ENCODE measurements at regions not wholly inside any gene's neighbourhood (a gene's known extent, or its start where the extent isn't known, plus 50 kb on each side); places are given as distances from the start of the nearest gene placed in this dataset.

DNA sequence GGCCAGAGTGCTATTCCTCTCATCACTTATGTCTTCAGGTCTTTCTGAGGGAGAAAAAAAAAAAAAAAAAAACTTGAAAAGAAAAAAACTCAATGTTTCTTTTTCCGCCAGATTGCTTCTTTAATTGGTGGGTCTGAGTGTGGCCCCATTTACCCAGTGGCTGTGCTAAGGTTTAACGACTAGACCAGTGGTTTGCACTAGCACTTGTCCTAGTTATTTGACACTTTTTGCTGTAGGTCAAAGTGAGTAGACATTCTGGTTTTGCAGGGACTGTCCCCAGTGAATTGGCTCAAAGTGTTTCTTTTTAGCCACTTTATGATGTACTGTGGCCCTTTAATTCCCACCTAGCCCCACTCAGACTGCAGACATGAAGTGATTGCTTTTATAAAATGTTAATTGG is 273.3 kb downstream of the PTEN start:
- Histone ChIP-seq H2AFZ (ENCODE audit: low read depth, low read length, severe bottlenecking) (no peak overlapping the region), H3K9ac (ENCODE audit: low read length) (no peak overlapping the region), H4K20me1 (ENCODE audit: low read depth, low read length) (no peaks in the 10 kb centered on the region), H3K27me3 (ENCODE audit: low read length) (no peaks in the 10 kb centered on the region), H3K36me3 (ENCODE audit: low read length) (no peaks in the 10 kb centered on the region), H3K27ac (ENCODE audit: low read depth, low read length) (no peak overlapping the region), H3K4me3 (ENCODE audit: insufficient read depth, low read length, poor library complexity, severe bottlenecking) (no peak overlapping the region), H3K9me2 (replicated peaks; ENCODE audit: insufficient read depth, low read length) (no peaks in the 10 kb centered on the region), H3F3A (ENCODE audit: insufficient read depth) (no peaks in the 10 kb centered on the region), H3K9me3 (ENCODE audit: insufficient read depth, low read length) (no peaks in the 10 kb centered on the region), H3K4me2 (ENCODE audit: low read depth, low read length, poor library complexity, severe bottlenecking) (no peak overlapping the region), H3K79me2 (ENCODE audit: insufficient read depth, low read length) (no peaks in the 10 kb centered on the region)
- no peak for TF ChIP-seq CTCF (IDR thresholded peaks at IDR 0.05; ENCODE audit: insufficient read depth, low read length, poor library complexity, severe bottlenecking)
- no peak for TF ChIP-seq EZH2phosphoT487 (conservative IDR thresholded peaks at IDR 0.05; ENCODE audit: low read length)

DNA sequence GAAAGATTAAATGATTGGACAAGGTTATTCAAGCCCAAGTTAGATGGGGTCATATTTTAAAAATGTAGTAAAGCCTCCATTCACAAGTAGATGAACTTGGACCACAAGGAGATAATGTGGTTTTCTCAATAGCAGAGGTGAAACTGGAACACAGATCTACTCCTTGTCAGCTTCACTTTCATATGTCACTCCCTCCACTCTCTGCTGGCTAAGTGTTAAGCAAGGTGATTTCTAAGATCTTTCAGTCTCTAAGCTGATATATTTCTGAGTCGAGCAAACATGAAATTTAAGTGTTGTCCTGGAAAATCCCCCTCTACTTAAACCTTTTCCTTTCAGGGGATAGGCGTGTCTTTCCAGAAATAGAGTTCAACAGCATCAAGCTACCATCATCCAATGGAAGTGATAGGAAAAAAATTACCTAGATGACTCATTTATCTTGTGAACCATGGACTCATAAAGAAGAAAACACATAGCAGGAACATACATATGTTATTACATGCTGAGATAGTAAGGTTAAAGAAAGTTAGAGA is 275.0 kb downstream of the PTEN start:
- Histone ChIP-seq H3K9me2 (replicated peaks; ENCODE audit: insufficient read depth, low read length) (no peaks in the 10 kb centered on the region), H3K27me3 (ENCODE audit: low read length) (no peaks in the 10 kb centered on the region), H3K9ac (ENCODE audit: low read length) (no peak overlapping the region), H3K36me3 (ENCODE audit: low read length) (no peaks in the 10 kb centered on the region), H3K79me2 (ENCODE audit: insufficient read depth, low read length) (no peaks in the 10 kb centered on the region), H3K4me3 (ENCODE audit: insufficient read depth, low read length, poor library complexity, severe bottlenecking) (no peak overlapping the region), H3K4me2 (ENCODE audit: low read depth, low read length, poor library complexity, severe bottlenecking) (no peak overlapping the region), H2AFZ (ENCODE audit: low read depth, low read length, severe bottlenecking) (no peak overlapping the region), H4K20me1 (ENCODE audit: low read depth, low read length) (no peaks in the 10 kb centered on the region), H3K9me3 (ENCODE audit: insufficient read depth, low read length) (no peaks in the 10 kb centered on the region), H3K27ac (ENCODE audit: low read depth, low read length) (no peak overlapping the region), H3F3A (ENCODE audit: insufficient read depth) (no peaks in the 10 kb centered on the region)
- no peak for TF ChIP-seq EZH2phosphoT487 (conservative IDR thresholded peaks at IDR 0.05; ENCODE audit: low read length)

- TF ChIP-seq CTCF (IDR thresholded peaks at IDR 0.05; ENCODE audit: insufficient read depth, low read length, poor library complexity, severe bottlenecking) (no peak), EZH2phosphoT487 (conservative IDR thresholded peaks at IDR 0.05; ENCODE audit: low read length) (no peak)
- H3K27ac ChIP-seq (ENCODE audit: low read depth, low read length) = no peak overlapping the region
- no peaks in the 10 kb centered on the region for H3K27me3 ChIP-seq (ENCODE audit: low read length)
- H3K4me2 ChIP-seq (ENCODE audit: low read depth, low read length, poor library complexity, severe bottlenecking) = no peak overlapping the region
- no peaks in the 10 kb centered on the region for H3K9me3 ChIP-seq (ENCODE audit: insufficient read depth, low read length)
- no peaks in the 10 kb centered on the region for H3K9me2 ChIP-seq (replicated peaks; ENCODE audit: insufficient read depth, low read length)
- H2AFZ ChIP-seq (ENCODE audit: low read depth, low read length, severe bottlenecking) = no peak overlapping the region
- no peak overlapping the region for H3K9ac ChIP-seq (ENCODE audit: low read length)
- H3K4me3 ChIP-seq (ENCODE audit: insufficient read depth, low read length, poor library complexity, severe bottlenecking) = no peak overlapping the region
- H4K20me1 ChIP-seq (ENCODE audit: low read depth, low read length) = no peaks in the 10 kb centered on the region
- H3K79me2 ChIP-seq (ENCODE audit: insufficient read depth, low read length) = no peaks in the 10 kb centered on the region
- H3F3A ChIP-seq (ENCODE audit: insufficient read depth) = no peaks in the 10 kb centered on the region
- 0 out of 2 replicates have a peak, but pooled peaks cover 4% of the 10 kb centered on the region for H3K36me3 ChIP-seq (ENCODE audit: low read length)
Measured at GRCh38 chr10:88147000-88147798, 283.8 kb downstream of the PTEN start.

DNA sequence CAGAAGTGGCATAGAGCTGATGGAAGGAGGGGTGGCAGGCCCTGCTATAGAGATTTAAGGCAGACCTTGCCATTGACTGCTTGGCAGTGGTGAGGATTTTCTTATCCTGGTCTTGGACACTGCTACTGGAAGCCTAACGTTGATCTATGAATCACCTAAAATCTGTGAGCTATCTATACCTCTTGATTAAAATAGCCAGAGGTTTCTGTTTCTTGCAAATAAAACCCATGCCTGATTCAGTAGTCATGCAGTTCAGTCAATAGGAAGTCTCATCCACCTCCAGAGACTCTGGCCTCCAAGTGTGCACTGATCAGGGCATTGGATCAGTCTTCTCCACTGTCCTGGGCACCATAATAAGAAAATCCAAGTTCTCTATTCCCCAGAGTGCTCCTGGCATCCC is 286.5 kb downstream of the PTEN start:
- Histone ChIP-seq H4K20me1 (ENCODE audit: low read depth, low read length) (no peaks in the 10 kb centered on the region), H3K9ac (ENCODE audit: low read length) (no peak overlapping the region), H3K9me3 (ENCODE audit: insufficient read depth, low read length) (no peaks in the 10 kb centered on the region), H3K27ac (ENCODE audit: low read depth, low read length) (no peak overlapping the region), H2AFZ (ENCODE audit: low read depth, low read length, severe bottlenecking) (no peak overlapping the region), H3K4me2 (ENCODE audit: low read depth, low read length, poor library complexity, severe bottlenecking) (no peak overlapping the region), H3K79me2 (ENCODE audit: insufficient read depth, low read length) (no peaks in the 10 kb centered on the region), H3F3A (ENCODE audit: insufficient read depth) (no peaks in the 10 kb centered on the region), H3K27me3 (ENCODE audit: low read length) (no peaks in the 10 kb centered on the region), H3K36me3 (ENCODE audit: low read length) (0 out of 2 replicates have a peak, but pooled peaks cover 4% of the 10 kb centered on the region), H3K9me2 (replicated peaks; ENCODE audit: insufficient read depth, low read length) (no peaks in the 10 kb centered on the region), H3K4me3 (ENCODE audit: insufficient read depth, low read length, poor library complexity, severe bottlenecking) (no peak overlapping the region)
- TF ChIP-seq EZH2phosphoT487 (conservative IDR thresholded peaks at IDR 0.05; ENCODE audit: low read length) = no peak
- TF ChIP-seq CTCF (IDR thresholded peaks at IDR 0.05; ENCODE audit: insufficient read depth, low read length, poor library complexity, severe bottlenecking) = no peak

Measured in SU-DHL-6 (cell line).